ENCODE measurements at regions not wholly inside any gene's neighbourhood (a gene's known extent, or its start where the extent isn't known, plus 50 kb on each side); places are given as distances from the start of the nearest gene placed in this dataset.
A peak's percentile ranks its signal among the peaks of the same experiment; 100 is the strongest.

DNA sequence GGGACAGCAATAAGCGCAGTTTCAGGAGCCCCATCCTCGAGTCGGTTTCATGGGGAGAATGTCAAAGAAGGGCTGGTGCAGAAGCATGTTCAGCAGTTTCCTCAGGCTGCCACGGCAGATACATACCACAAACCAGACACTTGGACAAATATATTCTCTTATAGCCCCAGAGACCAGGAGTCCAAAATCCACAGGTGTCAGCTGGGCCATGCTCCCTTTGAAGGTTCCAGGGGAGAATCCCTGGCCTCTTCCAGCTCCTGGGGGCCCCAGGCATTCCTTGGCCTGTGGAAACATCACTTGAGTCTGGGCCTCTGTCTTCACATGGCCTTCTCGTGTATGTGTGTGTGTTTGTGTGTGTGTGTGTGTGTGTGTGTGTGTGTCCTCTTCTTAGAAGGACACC, 164.1 kb downstream of the UQCRFS1 start:
- H3K4me2 ChIP-seq (ENCODE audit: low read length), result no peak overlapping the region
- H3K4me3 ChIP-seq (ENCODE audit: low read length), result no peak overlapping the region
- no peak overlapping the region for H2AK5ac ChIP-seq (ENCODE audit: low read length)
- no peak overlapping the region for H2BK5ac ChIP-seq (ENCODE audit: low read length)
- no peak overlapping the region for H3K4ac ChIP-seq (ENCODE audit: low read depth, low read length)
- no peaks in the 10 kb centered on the region for H3K27me3 ChIP-seq (ENCODE audit: insufficient read depth, low read length, poor library complexity)
- H3K23ac ChIP-seq (ENCODE audit: low read length), result no peak overlapping the region
- no peak overlapping the region for H3K9ac ChIP-seq (ENCODE audit: low read length)
- no peak overlapping the region for H3K56ac ChIP-seq (ENCODE audit: low read length)
- H2BK15ac ChIP-seq (replicated peaks; ENCODE audit: low read depth), result no peak overlapping the region
- H3K27ac ChIP-seq (ENCODE audit: low read depth, low read length), result no peak overlapping the region
- H4K8ac ChIP-seq (ENCODE audit: low read depth, low read length), result no peak overlapping the region
- H3K79me2 ChIP-seq (ENCODE audit: control insufficient read depth, insufficient read depth, low read length), result no peaks in the 10 kb centered on the region
- WGBS (ENCODE audit: extremely low coverage, insufficient coverage, low lambda C conversion rate), result no CpG with 5 or more reads among the region's 5 CpGs
- H2BK120ac ChIP-seq (ENCODE audit: low read depth, low read length), result no peak overlapping the region
- H3K36me3 ChIP-seq (ENCODE audit: control insufficient read depth, insufficient read depth, low read length), result no peaks in the 10 kb centered on the region
- no peak overlapping the region for H4K5ac ChIP-seq (ENCODE audit: low read length)
- no peaks in the 10 kb centered on the region for H3K79me1 ChIP-seq (ENCODE audit: low read length)
- DNase-seq, result no peak
- H3K18ac ChIP-seq (ENCODE audit: low read length), result no peak overlapping the region
- H3K4me1 ChIP-seq (ENCODE audit: control insufficient read depth, low read depth, low read length), result peaks cover 2% of the 10 kb centered on the region

DNA sequence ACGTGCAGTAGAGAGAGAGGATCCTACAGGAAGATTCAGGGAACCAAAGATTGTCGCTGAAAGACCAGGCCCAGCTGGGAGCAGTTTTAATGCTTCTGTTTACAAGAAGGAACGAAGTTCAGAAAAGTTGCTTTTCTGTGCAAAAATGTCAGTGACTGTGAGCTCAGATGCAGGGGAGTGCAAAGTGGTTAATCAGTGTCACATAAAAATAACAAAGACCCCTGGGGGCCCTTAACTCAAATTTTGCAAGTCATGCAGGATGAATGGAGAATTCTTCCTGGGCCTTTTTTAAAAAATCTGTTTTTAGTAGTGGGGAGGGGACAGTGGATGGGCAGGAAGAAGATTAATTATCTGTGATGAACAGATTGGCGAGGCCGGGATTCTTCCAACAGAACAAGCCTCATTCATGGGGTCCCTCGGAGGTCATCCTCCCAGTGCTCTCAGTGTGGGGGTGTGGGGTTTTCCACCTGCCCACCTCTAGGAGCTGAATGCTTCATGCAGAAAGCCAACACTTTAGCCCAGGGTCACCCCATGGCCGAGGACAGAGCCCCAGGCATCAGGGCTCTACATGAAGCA, 167.2 kb downstream of the UQCRFS1 start:
- no peak overlapping the region for H4K8ac ChIP-seq (ENCODE audit: low read depth, low read length)
- H3K23ac ChIP-seq (ENCODE audit: low read length), result no peak overlapping the region
- H3K27me3 ChIP-seq (ENCODE audit: insufficient read depth, low read length, poor library complexity), result no peaks in the 10 kb centered on the region
- no peaks in the 10 kb centered on the region for H3K79me1 ChIP-seq (ENCODE audit: low read length)
- no peak overlapping the region for H2BK120ac ChIP-seq (ENCODE audit: low read depth, low read length)
- H3K4me3 ChIP-seq (ENCODE audit: low read length), result no peak overlapping the region
- DNase-seq, result no peak
- no peak overlapping the region for H3K4ac ChIP-seq (ENCODE audit: low read depth, low read length)
- H2BK5ac ChIP-seq (ENCODE audit: low read length), result no peak overlapping the region
- H3K27ac ChIP-seq (ENCODE audit: low read depth, low read length), result no peak overlapping the region
- H4K5ac ChIP-seq (ENCODE audit: low read length), result no peak overlapping the region
- H3K56ac ChIP-seq (ENCODE audit: low read length), result peak overlapping the region; percentile 7
- H3K4me1 ChIP-seq (ENCODE audit: control insufficient read depth, low read depth, low read length), result peaks cover 2% of the 10 kb centered on the region
- H3K79me2 ChIP-seq (ENCODE audit: control insufficient read depth, insufficient read depth, low read length), result no peaks in the 10 kb centered on the region
- no peak overlapping the region for H3K18ac ChIP-seq (ENCODE audit: low read length)
- H2BK15ac ChIP-seq (replicated peaks; ENCODE audit: low read depth), result no peak overlapping the region
- no peaks in the 10 kb centered on the region for H3K36me3 ChIP-seq (ENCODE audit: control insufficient read depth, insufficient read depth, low read length)
- H3K9ac ChIP-seq (ENCODE audit: low read length), result no peak overlapping the region
- H3K4me2 ChIP-seq (ENCODE audit: low read length), result no peak overlapping the region
- H2AK5ac ChIP-seq (ENCODE audit: low read length), result no peak overlapping the region
- WGBS (ENCODE audit: extremely low coverage, insufficient coverage, low lambda C conversion rate), result no CpG with 5 or more reads among the region's 7 CpGs

DNA sequence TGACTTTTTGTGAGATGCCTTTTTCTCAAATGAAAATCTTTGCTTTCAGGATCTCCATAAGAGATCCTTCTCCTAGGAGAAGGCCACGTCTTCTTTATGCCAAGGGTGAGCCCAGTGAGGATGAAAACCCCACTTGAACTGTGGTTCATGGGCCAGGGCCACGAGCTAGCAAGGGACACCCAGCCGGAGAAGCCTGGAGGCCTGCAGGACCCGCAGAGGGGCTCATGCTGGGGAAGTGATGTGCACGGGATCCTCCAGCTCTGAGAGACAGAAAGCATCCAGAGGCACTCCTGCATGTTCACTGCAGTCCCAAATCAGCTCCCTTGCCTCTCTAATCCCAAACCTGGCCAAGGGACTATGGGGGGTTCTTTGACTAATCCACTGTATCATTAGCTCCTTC, 168.9 kb downstream of the UQCRFS1 start:
- no CpG with 5 or more reads among the region's 5 CpGs for WGBS (ENCODE audit: extremely low coverage, insufficient coverage, low lambda C conversion rate)
- Histone ChIP-seq H2BK5ac (ENCODE audit: low read length) (no peak overlapping the region), H3K9ac (ENCODE audit: low read length) (no peak overlapping the region), H3K4me2 (ENCODE audit: low read length) (no peak overlapping the region), H3K36me3 (ENCODE audit: control insufficient read depth, insufficient read depth, low read length) (no peaks in the 10 kb centered on the region), H4K8ac (ENCODE audit: low read depth, low read length) (no peak overlapping the region), H3K27me3 (ENCODE audit: insufficient read depth, low read length, poor library complexity) (no peaks in the 10 kb centered on the region), H3K79me2 (ENCODE audit: control insufficient read depth, insufficient read depth, low read length) (no peaks in the 10 kb centered on the region), H3K4me3 (ENCODE audit: low read length) (no peak overlapping the region), H2BK15ac (replicated peaks; ENCODE audit: low read depth) (no peak overlapping the region), H3K56ac (ENCODE audit: low read length) (no peak overlapping the region), H3K4me1 (ENCODE audit: control insufficient read depth, low read depth, low read length) (peaks cover 2% of the 10 kb centered on the region), H3K4ac (ENCODE audit: low read depth, low read length) (no peak overlapping the region), H2BK120ac (ENCODE audit: low read depth, low read length) (no peak overlapping the region), H2AK5ac (ENCODE audit: low read length) (no peak overlapping the region), H3K23ac (ENCODE audit: low read length) (no peak overlapping the region), H4K5ac (ENCODE audit: low read length) (no peak overlapping the region), H3K27ac (ENCODE audit: low read depth, low read length) (no peak overlapping the region), H3K18ac (ENCODE audit: low read length) (no peak overlapping the region), H3K79me1 (ENCODE audit: low read length) (no peaks in the 10 kb centered on the region)
- DNase-seq, result no peak

- Histone ChIP-seq H2BK15ac (replicated peaks; ENCODE audit: low read depth) (no peak overlapping the region), H3K79me1 (ENCODE audit: low read length) (no peaks in the 10 kb centered on the region), H3K79me2 (ENCODE audit: control insufficient read depth, insufficient read depth, low read length) (no peaks in the 10 kb centered on the region), H2BK120ac (ENCODE audit: low read depth, low read length) (no peak overlapping the region), H3K4me2 (ENCODE audit: low read length) (no peak overlapping the region), H3K9ac (ENCODE audit: low read length) (no peak overlapping the region), H3K23ac (ENCODE audit: low read length) (no peak overlapping the region), H3K4me1 (ENCODE audit: control insufficient read depth, low read depth, low read length) (peaks cover 2% of the 10 kb centered on the region), H4K8ac (ENCODE audit: low read depth, low read length) (no peak overlapping the region), H2BK5ac (ENCODE audit: low read length) (no peak overlapping the region), H2AK5ac (ENCODE audit: low read length) (no peak overlapping the region), H3K18ac (ENCODE audit: low read length) (no peak overlapping the region), H3K4ac (ENCODE audit: low read depth, low read length) (no peak overlapping the region), H3K36me3 (ENCODE audit: control insufficient read depth, insufficient read depth, low read length) (no peaks in the 10 kb centered on the region), H3K27me3 (ENCODE audit: insufficient read depth, low read length, poor library complexity) (no peaks in the 10 kb centered on the region), H3K27ac (ENCODE audit: low read depth, low read length) (no peak overlapping the region), H3K4me3 (ENCODE audit: low read length) (no peak overlapping the region), H4K5ac (ENCODE audit: low read length) (no peak overlapping the region), H3K56ac (ENCODE audit: low read length) (no peak overlapping the region)
- WGBS (ENCODE audit: extremely low coverage, insufficient coverage, low lambda C conversion rate), result no CpG with 5 or more reads among the region's 2 CpGs
- no peak for DNase-seq
Measured at GRCh38 chr19:29042450-29042849, 170.5 kb downstream of the UQCRFS1 start.

- Histone ChIP-seq H4K8ac (ENCODE audit: low read depth, low read length) (no peak overlapping the region), H3K36me3 (ENCODE audit: control insufficient read depth, insufficient read depth, low read length) (no peaks in the 10 kb centered on the region), H3K18ac (ENCODE audit: low read length) (no peak overlapping the region), H3K23ac (ENCODE audit: low read length) (no peak overlapping the region), H2AK5ac (ENCODE audit: low read length) (no peak overlapping the region), H3K4me3 (ENCODE audit: low read length) (no peak overlapping the region), H3K79me2 (ENCODE audit: control insufficient read depth, insufficient read depth, low read length) (no peaks in the 10 kb centered on the region), H3K27me3 (ENCODE audit: insufficient read depth, low read length, poor library complexity) (no peaks in the 10 kb centered on the region), H2BK15ac (replicated peaks; ENCODE audit: low read depth) (no peak overlapping the region), H3K9ac (ENCODE audit: low read length) (no peak overlapping the region), H3K4ac (ENCODE audit: low read depth, low read length) (no peak overlapping the region), H3K79me1 (ENCODE audit: low read length) (no peaks in the 10 kb centered on the region), H2BK5ac (ENCODE audit: low read length) (no peak overlapping the region), H3K56ac (ENCODE audit: low read length) (no peak overlapping the region), H3K4me1 (ENCODE audit: control insufficient read depth, low read depth, low read length) (no peaks in the 10 kb centered on the region), H4K5ac (ENCODE audit: low read length) (no peak overlapping the region), H3K4me2 (ENCODE audit: low read length) (no peak overlapping the region), H3K27ac (ENCODE audit: low read depth, low read length) (no peak overlapping the region), H2BK120ac (ENCODE audit: low read depth, low read length) (no peak overlapping the region)
- DNase-seq, result no peak
- no CpG with 5 or more reads among the region's 6 CpGs for WGBS (ENCODE audit: extremely low coverage, insufficient coverage, low lambda C conversion rate)
Measured at GRCh38 chr19:29040951-29041350, 172.0 kb downstream of the UQCRFS1 start.

DNA sequence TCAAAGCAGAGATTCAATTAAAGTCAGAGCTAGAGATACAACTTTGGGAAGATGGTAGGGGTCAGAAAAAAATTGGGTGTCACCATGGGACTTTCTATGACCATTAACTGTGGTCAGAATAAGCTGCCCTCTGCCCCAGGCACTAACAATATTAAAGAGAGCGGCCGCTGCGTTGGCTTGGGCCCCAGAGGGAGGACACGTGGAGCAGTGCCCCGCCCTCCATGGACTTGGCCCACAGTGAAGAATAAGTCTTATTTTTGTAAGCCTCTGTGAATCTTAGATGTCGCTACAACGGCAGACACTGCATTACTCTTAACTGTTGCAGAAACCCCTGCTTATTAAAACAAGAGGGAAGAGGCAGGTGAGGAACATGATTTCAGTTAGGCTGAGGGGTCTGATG, 172.7 kb downstream of the UQCRFS1 start:
- Histone ChIP-seq H4K8ac (ENCODE audit: low read depth, low read length) (no peak overlapping the region), H3K4me2 (ENCODE audit: low read length) (no peak overlapping the region), H3K27me3 (ENCODE audit: insufficient read depth, low read length, poor library complexity) (no peaks in the 10 kb centered on the region), H3K56ac (ENCODE audit: low read length) (no peak overlapping the region), H3K36me3 (ENCODE audit: control insufficient read depth, insufficient read depth, low read length) (no peaks in the 10 kb centered on the region), H4K5ac (ENCODE audit: low read length) (no peak overlapping the region), H2BK120ac (ENCODE audit: low read depth, low read length) (no peak overlapping the region), H2BK15ac (replicated peaks; ENCODE audit: low read depth) (no peak overlapping the region), H3K79me1 (ENCODE audit: low read length) (no peaks in the 10 kb centered on the region), H3K4me3 (ENCODE audit: low read length) (no peak overlapping the region), H3K79me2 (ENCODE audit: control insufficient read depth, insufficient read depth, low read length) (no peaks in the 10 kb centered on the region), H2AK5ac (ENCODE audit: low read length) (no peak overlapping the region), H3K4me1 (ENCODE audit: control insufficient read depth, low read depth, low read length) (no peaks in the 10 kb centered on the region), H2BK5ac (ENCODE audit: low read length) (no peak overlapping the region), H3K23ac (ENCODE audit: low read length) (no peak overlapping the region), H3K9ac (ENCODE audit: low read length) (no peak overlapping the region), H3K4ac (ENCODE audit: low read depth, low read length) (no peak overlapping the region), H3K18ac (ENCODE audit: low read length) (no peak overlapping the region), H3K27ac (ENCODE audit: low read depth, low read length) (no peak overlapping the region)
- DNase-seq, result no peak
- whole genome bisulfite sequencing (ENCODE audit: extremely low coverage, insufficient coverage, low lambda C conversion rate), result no CpG with 5 or more reads among the region's 7 CpGs

Data from mesendoderm (in vitro differentiated cells).